ENCODE measurements at regions not wholly inside any gene's neighbourhood (a gene's known extent, or its start where the extent isn't known, plus 50 kb on each side); places are given as distances from the start of the nearest gene placed in this dataset.

- no peak overlapping the region for H3K4me3 ChIP-seq (ENCODE audit: low read depth, low read length)
- in situ Hi-C loops (cut with HindIII; ENCODE audit: low sequenced_read_pairs): no loop called here
- TF ChIP-seq CTCF (IDR thresholded peaks at IDR 0.05; ENCODE audit: low read depth, low read length, missing control alignments): no peak
- no peak for DNase-seq (ENCODE audit: low read depth)
Measured at GRCh38 chr6:14922706-14923460, 323.0 kb upstream of the JARID2 start.

GRCh38 chr6:14924126-14925024 lies 321.5 kb upstream of the JARID2 start:
- H3K4me3 ChIP-seq (ENCODE audit: low read depth, low read length): no peak overlapping the region
- TF ChIP-seq CTCF (IDR thresholded peaks at IDR 0.05; ENCODE audit: low read depth, low read length, missing control alignments): no peak
- DNase-seq (ENCODE audit: low read depth): no peak
- in situ Hi-C loops (cut with HindIII; ENCODE audit: low sequenced_read_pairs): no loop called here

GRCh38 chr6:14925025-14925698 lies 320.7 kb upstream of the JARID2 start:
- in situ Hi-C loops (cut with HindIII; ENCODE audit: low sequenced_read_pairs): no loop called here
- H3K4me3 ChIP-seq (ENCODE audit: low read depth, low read length): no peak overlapping the region
- no peak for DNase-seq (ENCODE audit: low read depth)
- TF ChIP-seq CTCF (IDR thresholded peaks at IDR 0.05; ENCODE audit: low read depth, low read length, missing control alignments): no peak

GRCh38 chr6:14925699-14926026 lies 320.2 kb upstream of the JARID2 start:
- TF ChIP-seq CTCF (IDR thresholded peaks at IDR 0.05; ENCODE audit: low read depth, low read length, missing control alignments): no peak
- in situ Hi-C loops (cut with HindIII; ENCODE audit: low sequenced_read_pairs): no loop called here
- DNase-seq (ENCODE audit: low read depth): no peak
- no peak overlapping the region for H3K4me3 ChIP-seq (ENCODE audit: low read depth, low read length)

- no peak overlapping the region for H3K4me3 ChIP-seq (ENCODE audit: low read depth, low read length)
- in situ Hi-C loops (cut with HindIII; ENCODE audit: low sequenced_read_pairs): no loop called here
- no peak for TF ChIP-seq CTCF (IDR thresholded peaks at IDR 0.05; ENCODE audit: low read depth, low read length, missing control alignments)
- no peak for DNase-seq (ENCODE audit: low read depth)
Measured at GRCh38 chr6:14927398-14927797, 318.5 kb upstream of the JARID2 start.

- no peak for DNase-seq (ENCODE audit: low read depth)
- no peak for TF ChIP-seq CTCF (IDR thresholded peaks at IDR 0.05; ENCODE audit: low read depth, low read length, missing control alignments)
- in situ Hi-C loops (cut with HindIII; ENCODE audit: low sequenced_read_pairs): no loop called here
Measured at GRCh38 chr6:14929291-14929690, 316.6 kb upstream of the JARID2 start.

More at GRCh38 chr6:14929291-14929690, 316.6 kb upstream of the JARID2 start:
- H3K4me3 ChIP-seq (ENCODE audit: low read depth, low read length): no peak overlapping the region

Measured in astrocyte of the cerebellum (primary cell).